ENCODE measurements at regions not wholly inside any gene's neighbourhood (a gene's known extent, or its start where the extent isn't known, plus 50 kb on each side); places are given as distances from the start of the nearest gene placed in this dataset.

GRCh38 chr2:4012197-4012596 is 308.8 kb downstream of the DCDC2C start:
- Histone ChIP-seq H3K4me3 (ENCODE audit: insufficient read depth, low read length, poor library complexity, severe bottlenecking) (no peak overlapping the region), H4K20me1 (ENCODE audit: low read depth, low read length) (no peaks in the 10 kb centered on the region), H2AFZ (ENCODE audit: low read depth, low read length, severe bottlenecking) (no peak overlapping the region), H3K4me2 (ENCODE audit: low read depth, low read length, poor library complexity, severe bottlenecking) (no peak overlapping the region), H3K27ac (ENCODE audit: low read depth, low read length) (no peak overlapping the region), H3K9me2 (replicated peaks; ENCODE audit: insufficient read depth, low read length) (no peaks in the 10 kb centered on the region), H3K79me2 (ENCODE audit: insufficient read depth, low read length) (no peaks in the 10 kb centered on the region), H3F3A (ENCODE audit: insufficient read depth) (no peaks in the 10 kb centered on the region), H3K27me3 (ENCODE audit: low read length) (no peaks in the 10 kb centered on the region), H3K9ac (ENCODE audit: low read length) (no peak overlapping the region), H3K36me3 (ENCODE audit: low read length) (no peaks in the 10 kb centered on the region), H3K9me3 (ENCODE audit: insufficient read depth, low read length) (no peaks in the 10 kb centered on the region)
- no peak for TF ChIP-seq CTCF (IDR thresholded peaks at IDR 0.05; ENCODE audit: insufficient read depth, low read length, poor library complexity, severe bottlenecking)
- no peak for TF ChIP-seq EZH2phosphoT487 (conservative IDR thresholded peaks at IDR 0.05; ENCODE audit: low read length)

GRCh38 chr2:4018535-4018934 is 315.2 kb downstream of the DCDC2C start:
- no peaks in the 10 kb centered on the region for H3K79me2 ChIP-seq (ENCODE audit: insufficient read depth, low read length)
- H3K27me3 ChIP-seq (ENCODE audit: low read length) = no peaks in the 10 kb centered on the region
- no peak overlapping the region for H3K27ac ChIP-seq (ENCODE audit: low read depth, low read length)
- no peaks in the 10 kb centered on the region for H3K36me3 ChIP-seq (ENCODE audit: low read length)
- H4K20me1 ChIP-seq (ENCODE audit: low read depth, low read length) = no peaks in the 10 kb centered on the region
- H3K9me2 ChIP-seq (replicated peaks; ENCODE audit: insufficient read depth, low read length) = no peaks in the 10 kb centered on the region
- no peak overlapping the region for H3K9ac ChIP-seq (ENCODE audit: low read length)
- no peak overlapping the region for H3K4me3 ChIP-seq (ENCODE audit: insufficient read depth, low read length, poor library complexity, severe bottlenecking)
- no peaks in the 10 kb centered on the region for H3F3A ChIP-seq (ENCODE audit: insufficient read depth)
- no peak for TF ChIP-seq CTCF (IDR thresholded peaks at IDR 0.05; ENCODE audit: insufficient read depth, low read length, poor library complexity, severe bottlenecking)
- no peak for TF ChIP-seq EZH2phosphoT487 (conservative IDR thresholded peaks at IDR 0.05; ENCODE audit: low read length)
- no peak overlapping the region for H3K4me2 ChIP-seq (ENCODE audit: low read depth, low read length, poor library complexity, severe bottlenecking)
- H3K9me3 ChIP-seq (ENCODE audit: insufficient read depth, low read length) = no peaks in the 10 kb centered on the region
- no peak overlapping the region for H2AFZ ChIP-seq (ENCODE audit: low read depth, low read length, severe bottlenecking)

- no peak overlapping the region for H3K9ac ChIP-seq (ENCODE audit: low read length)
- no peaks in the 10 kb centered on the region for H4K20me1 ChIP-seq (ENCODE audit: low read depth, low read length)
- H3K27ac ChIP-seq (ENCODE audit: low read depth, low read length) = no peak overlapping the region
- TF ChIP-seq CTCF (IDR thresholded peaks at IDR 0.05; ENCODE audit: insufficient read depth, low read length, poor library complexity, severe bottlenecking) = no peak
- TF ChIP-seq EZH2phosphoT487 (conservative IDR thresholded peaks at IDR 0.05; ENCODE audit: low read length) = no peak
- no peaks in the 10 kb centered on the region for H3K79me2 ChIP-seq (ENCODE audit: insufficient read depth, low read length)
- H3K4me3 ChIP-seq (ENCODE audit: insufficient read depth, low read length, poor library complexity, severe bottlenecking) = no peak overlapping the region
- H3K27me3 ChIP-seq (ENCODE audit: low read length) = no peaks in the 10 kb centered on the region
- no peak overlapping the region for H3K4me2 ChIP-seq (ENCODE audit: low read depth, low read length, poor library complexity, severe bottlenecking)
- H3K9me3 ChIP-seq (ENCODE audit: insufficient read depth, low read length) = no peaks in the 10 kb centered on the region
- H3K36me3 ChIP-seq (ENCODE audit: low read length) = no peaks in the 10 kb centered on the region
- no peaks in the 10 kb centered on the region for H3F3A ChIP-seq (ENCODE audit: insufficient read depth)
- H2AFZ ChIP-seq (ENCODE audit: low read depth, low read length, severe bottlenecking) = no peak overlapping the region
- H3K9me2 ChIP-seq (replicated peaks; ENCODE audit: insufficient read depth, low read length) = no peaks in the 10 kb centered on the region
These were observed 316.8 kb downstream of the DCDC2C start for GRCh38 chr2:4020153-4020552.

- H3K27ac ChIP-seq (ENCODE audit: low read depth, low read length) = no peak overlapping the region
- no peaks in the 10 kb centered on the region for H3K9me2 ChIP-seq (replicated peaks; ENCODE audit: insufficient read depth, low read length)
- H3F3A ChIP-seq (ENCODE audit: insufficient read depth) = no peaks in the 10 kb centered on the region
- H3K27me3 ChIP-seq (ENCODE audit: low read length) = no peaks in the 10 kb centered on the region
- H3K9me3 ChIP-seq (ENCODE audit: insufficient read depth, low read length) = no peaks in the 10 kb centered on the region
- no peaks in the 10 kb centered on the region for H4K20me1 ChIP-seq (ENCODE audit: low read depth, low read length)
- H2AFZ ChIP-seq (ENCODE audit: low read depth, low read length, severe bottlenecking) = no peak overlapping the region
- no peak overlapping the region for H3K9ac ChIP-seq (ENCODE audit: low read length)
- no peak overlapping the region for H3K4me3 ChIP-seq (ENCODE audit: insufficient read depth, low read length, poor library complexity, severe bottlenecking)
- H3K36me3 ChIP-seq (ENCODE audit: low read length) = no peaks in the 10 kb centered on the region
- H3K79me2 ChIP-seq (ENCODE audit: insufficient read depth, low read length) = no peaks in the 10 kb centered on the region
- TF ChIP-seq EZH2phosphoT487 (conservative IDR thresholded peaks at IDR 0.05; ENCODE audit: low read length) = no peak
- no peak for TF ChIP-seq CTCF (IDR thresholded peaks at IDR 0.05; ENCODE audit: insufficient read depth, low read length, poor library complexity, severe bottlenecking)
- no peak overlapping the region for H3K4me2 ChIP-seq (ENCODE audit: low read depth, low read length, poor library complexity, severe bottlenecking)
These were observed 317.3 kb downstream of the DCDC2C start for GRCh38 chr2:4020649-4021048.
